GM10248 (cell line): ENCODE measurements at regions not wholly inside any gene's neighbourhood (a gene's known extent, or its start where the extent isn't known, plus 50 kb on each side); places are given as distances from the start of the nearest gene placed in this dataset.

Experiments used
- CTCF ChIA-PET: fragments of 300-600 bp; sonication (Branson Sonifier 250); formaldehyde crosslinking; extraction: SDS; loops from one replicate; lab custom pipeline; 2021; ENCODE audit warnings: antibody characterized with exemption; lab: Yijun Ruan, JAX
- POLR2A ChIA-PET: fragments of 350-650 bp; sonication (Branson Sonifier 250); formaldehyde crosslinking; extraction: SDS; loops from one replicate; lab custom pipeline; 2020; ENCODE audit warnings: antibody characterized with exemption; lab: Yijun Ruan, JAX
- DNase-seq: peaks from one replicate; pipeline ENCODE4 v3.0.0; 2012; ENCODE audit errors: extremely low spot score
- TF ChIP-seq, protein P1 (sequence below): IDR thresholded peaks from 2 replicates; pipeline ENCODE4 v1.5.1; 2012; ENCODE audit warnings: mild to moderate bottlenecking, low read depth; ENCODE audit errors: extremely low read depth, missing control alignments, control extremely low read depth

DNA sequence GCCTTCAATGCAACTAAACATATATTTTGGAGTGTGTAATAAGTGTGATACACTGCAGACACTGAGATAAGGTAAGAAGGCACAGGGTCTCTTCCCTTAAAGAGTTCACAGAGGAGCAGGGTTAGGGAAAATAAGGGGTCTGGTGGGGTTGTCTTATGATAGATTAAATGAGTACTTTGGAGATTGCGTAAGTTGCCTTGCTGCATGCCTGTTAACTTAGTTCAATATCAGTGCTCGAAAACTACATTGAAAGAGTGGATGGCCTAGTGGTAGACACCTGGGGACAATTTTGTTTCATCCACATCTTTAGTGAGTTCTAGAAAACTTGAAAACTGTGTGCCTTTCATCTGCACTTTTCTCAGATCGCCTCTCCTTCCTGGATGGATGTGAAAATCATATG lies 123.2 kb upstream of the BTBD3 start:
- POLR2A ChIA-PET, result no interaction called here
- TF ChIP-seq, protein P1, sequence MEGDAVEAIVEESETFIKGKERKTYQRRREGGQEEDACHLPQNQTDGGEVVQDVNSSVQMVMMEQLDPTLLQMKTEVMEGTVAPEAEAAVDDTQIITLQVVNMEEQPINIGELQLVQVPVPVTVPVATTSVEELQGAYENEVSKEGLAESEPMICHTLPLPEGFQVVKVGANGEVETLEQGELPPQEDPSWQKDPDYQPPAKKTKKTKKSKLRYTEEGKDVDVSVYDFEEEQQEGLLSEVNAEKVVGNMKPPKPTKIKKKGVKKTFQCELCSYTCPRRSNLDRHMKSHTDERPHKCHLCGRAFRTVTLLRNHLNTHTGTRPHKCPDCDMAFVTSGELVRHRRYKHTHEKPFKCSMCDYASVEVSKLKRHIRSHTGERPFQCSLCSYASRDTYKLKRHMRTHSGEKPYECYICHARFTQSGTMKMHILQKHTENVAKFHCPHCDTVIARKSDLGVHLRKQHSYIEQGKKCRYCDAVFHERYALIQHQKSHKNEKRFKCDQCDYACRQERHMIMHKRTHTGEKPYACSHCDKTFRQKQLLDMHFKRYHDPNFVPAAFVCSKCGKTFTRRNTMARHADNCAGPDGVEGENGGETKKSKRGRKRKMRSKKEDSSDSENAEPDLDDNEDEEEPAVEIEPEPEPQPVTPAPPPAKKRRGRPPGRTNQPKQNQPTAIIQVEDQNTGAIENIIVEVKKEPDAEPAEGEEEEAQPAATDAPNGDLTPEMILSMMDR, result no peak
- DNase-seq, result no peak
- CTCF ChIA-PET, result no interaction called here

DNA sequence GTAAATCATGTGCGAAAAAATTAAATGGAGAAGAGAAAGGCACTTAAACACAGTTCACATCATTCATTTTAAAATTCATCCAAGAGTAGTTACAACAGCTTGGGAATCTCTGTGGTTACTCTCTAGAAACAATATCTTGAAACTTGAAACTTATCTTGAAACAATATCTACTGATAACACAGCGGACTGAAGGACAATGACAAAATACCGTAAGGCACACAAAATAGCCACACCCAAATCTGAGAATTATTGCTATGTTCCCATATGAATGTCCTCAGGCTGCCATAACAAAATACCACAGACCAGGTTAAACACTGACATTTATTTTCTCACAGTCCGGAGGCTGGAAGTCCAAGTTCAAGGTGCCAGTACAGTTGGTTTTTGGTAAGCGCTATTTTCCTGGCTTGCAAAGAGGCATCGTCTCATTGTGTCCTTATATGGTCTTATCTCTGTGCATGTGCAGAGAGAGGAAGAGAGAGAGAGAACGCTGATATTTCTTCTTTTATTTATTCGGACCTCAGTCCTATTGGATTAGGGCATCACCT lies 122.5 kb upstream of the BTBD3 start:
- TF ChIP-seq, protein P1, result no peak
- DNase-seq, result no peak
- ChIA-PET POLR2A (no interaction called here), CTCF (no interaction called here)

DNA sequence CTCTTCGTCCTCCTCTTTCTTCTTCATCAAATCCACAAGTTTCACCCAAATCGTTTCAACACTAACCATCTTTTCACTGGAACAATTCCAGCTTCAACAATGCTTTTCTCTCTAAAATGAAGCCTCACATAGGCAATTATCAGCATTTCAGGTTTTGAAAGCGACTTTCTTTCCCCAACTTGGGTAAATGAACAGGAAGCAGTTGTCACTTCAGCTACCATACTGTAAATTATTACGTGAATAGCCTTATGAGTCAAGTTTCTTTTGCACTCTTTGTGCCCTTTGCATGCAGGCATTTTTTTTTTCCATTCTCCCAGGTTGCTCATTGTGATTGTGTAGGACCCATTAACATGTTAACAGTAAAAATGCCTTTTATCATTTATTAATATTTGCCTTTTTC lies 121.7 kb upstream of the BTBD3 start:
- TF ChIP-seq, protein P1, result no peak
- no peak for DNase-seq
- ChIA-PET CTCF (no interaction called here), POLR2A (no interaction called here)

DNA sequence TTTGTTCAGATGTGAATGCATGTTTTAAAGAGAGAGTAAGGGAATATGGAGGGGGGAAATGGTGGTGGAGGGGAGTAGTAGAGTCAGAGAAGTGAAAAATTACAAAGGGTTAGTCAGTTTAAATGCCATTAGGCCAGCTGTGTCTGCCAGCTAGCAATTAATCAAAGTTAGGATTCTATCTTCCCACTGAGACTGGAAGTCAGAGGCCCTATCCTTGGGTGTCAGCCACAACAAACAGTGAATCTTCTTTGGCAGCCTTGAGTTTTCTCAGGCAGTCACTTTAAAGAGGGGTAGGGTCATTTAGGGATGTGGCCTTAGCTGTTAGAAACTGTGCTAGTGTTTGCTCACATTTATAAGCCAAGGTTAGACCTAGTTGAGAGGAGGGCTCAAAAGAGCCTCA lies 120.5 kb upstream of the BTBD3 start:
- POLR2A ChIA-PET, result no interaction called here
- TF ChIP-seq, protein P1, result no peak
- CTCF ChIA-PET, result no interaction called here
- DNase-seq, result no peak

DNA sequence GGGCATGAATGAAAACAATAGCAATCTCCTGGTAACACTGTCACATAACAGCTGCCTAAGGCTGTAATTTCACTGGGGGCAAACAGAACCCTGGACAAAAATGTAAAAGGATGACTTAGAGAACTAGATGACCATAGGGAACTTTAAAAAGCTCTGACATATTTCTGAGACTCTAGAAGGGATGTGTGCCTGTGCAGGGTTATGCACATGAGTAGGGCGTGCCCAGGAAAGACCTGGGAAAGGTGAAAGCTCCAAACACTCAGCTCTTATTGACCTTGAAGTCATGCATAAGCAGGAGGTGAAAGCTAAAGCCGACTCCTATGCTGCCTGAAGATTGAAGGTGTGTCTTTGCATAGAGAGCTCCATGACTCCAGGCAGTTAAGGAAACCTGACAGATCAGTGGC lies 118.4 kb upstream of the BTBD3 start:
- ChIA-PET CTCF (interaction anchor here (0.9 to 1.2 kb wide), 3 partner anchors 9 to 17 kb away, joined by 3 to 5 read pairs (median 5); no protein-coding TSS in a partner anchor), POLR2A (no interaction called here)
- no peak for DNase-seq
- TF ChIP-seq, protein P1, result no peak

DNA sequence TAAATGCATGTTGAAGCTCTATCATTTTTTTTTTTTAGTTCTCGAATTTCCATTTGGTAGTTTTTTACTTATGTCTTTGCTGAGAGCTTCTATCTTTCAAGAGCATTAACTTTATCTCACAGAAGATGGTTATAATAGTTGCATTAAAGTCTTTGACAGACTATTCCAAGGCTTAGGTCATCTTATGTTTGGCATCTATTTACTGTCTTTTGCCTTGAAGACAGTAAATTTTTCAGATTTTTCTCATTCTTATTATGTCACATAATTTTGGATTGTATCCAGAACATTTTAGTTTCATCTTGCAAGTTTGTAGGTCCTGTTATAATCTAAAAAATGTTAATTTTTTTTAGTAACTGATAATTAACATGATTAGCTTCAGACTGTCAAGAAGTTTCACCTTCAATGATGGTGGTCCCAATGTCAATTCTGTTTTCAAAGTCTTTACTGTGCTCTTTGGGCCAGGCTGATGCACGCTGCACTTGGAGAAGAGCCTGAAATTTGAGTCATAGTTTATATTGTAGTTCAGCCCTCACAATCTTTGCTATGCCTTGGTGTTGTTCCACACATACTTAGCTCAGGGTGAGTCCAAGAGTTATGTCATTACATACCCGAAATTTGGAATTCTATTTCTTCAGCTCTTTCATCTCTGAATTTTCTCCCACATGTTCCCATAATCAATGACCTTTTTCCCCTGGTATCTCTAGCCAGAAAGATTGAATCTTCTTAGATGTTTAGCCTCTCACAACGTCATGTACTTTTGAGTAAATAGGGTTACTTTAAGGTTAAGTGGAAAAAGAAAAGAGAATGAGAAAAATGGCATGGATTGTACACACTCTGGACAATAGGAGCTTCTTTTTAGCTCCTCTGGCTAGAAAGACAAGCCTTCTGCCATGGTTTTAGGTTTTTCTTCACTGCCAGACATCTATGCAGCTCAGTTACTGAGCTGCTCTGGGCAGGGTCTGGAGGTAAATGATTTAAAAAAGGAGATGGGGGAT lies 110.3 kb upstream of the BTBD3 start:
- TF ChIP-seq, protein P1, result no peak
- POLR2A ChIA-PET, result no interaction called here
- DNase-seq, result no peak
- CTCF ChIA-PET, result no interaction called here
